Esophagus squamous epithelium (tissue), 4 donors: ENCODE measurements at regions not wholly inside any gene's neighbourhood (a gene's known extent, or its start where the extent isn't known, plus 50 kb on each side); places are given as distances from the start of the nearest gene placed in this dataset.

Experiments used
- CTCF ChIP-seq, 6 experiments: fragments of 450-650 bp in 4 of 6; fragments of 200-600 bp in 2 of 6; sonication (generic) in 2 of 6; IDR thresholded peaks; one replicate each; pipeline ENCODE4 v1.5.1; 2016 to 2019; ENCODE audit warnings: antibody characterized with exemption in 6 of 6, mild to moderate bottlenecking in 4 of 6, moderate library complexity in 4 of 6
- POLR2A ChIP-seq, 4 donors: fragments of 450-650 bp; IDR thresholded peaks; one replicate each; pipeline ENCODE4 v1.6.1; 2017; ENCODE audit warnings: antibody characterized with exemption in 4 of 4, mild to moderate bottlenecking in 4 of 4, moderate library complexity in 3 of 4

GRCh38 chr6:58419321-58419720 is 1101.9 kb downstream of the PRIM2 start:
- TF ChIP-seq CTCF (IDR thresholded peaks at IDR 0.05) (no peak), POLR2A (IDR thresholded peaks at IDR 0.05) (no peak)
